ENCODE measurements at regions not wholly inside any gene's neighbourhood (a gene's known extent, or its start where the extent isn't known, plus 50 kb on each side); places are given as distances from the start of the nearest gene placed in this dataset.

- TF ChIP-seq CTCF (IDR thresholded peaks at IDR 0.05): no peak
- TF ChIP-seq POLR2A (IDR thresholded peaks at IDR 0.05): no peak
These were observed 322.5 kb downstream of the PMP22 start for GRCh38 chr17:14942526-14943190.

Data from right lobe of liver (tissue), 4 donors.